ENCODE measurements at regions not wholly inside any gene's neighbourhood (a gene's known extent, or its start where the extent isn't known, plus 50 kb on each side); places are given as distances from the start of the nearest gene placed in this dataset.

GRCh38 chrX:94515009-94515408, 841.0 kb downstream of the FAM133A start:
- no peak for TF ChIP-seq POLR2A (IDR thresholded peaks at IDR 0.05)
- TF ChIP-seq, protein P1, sequence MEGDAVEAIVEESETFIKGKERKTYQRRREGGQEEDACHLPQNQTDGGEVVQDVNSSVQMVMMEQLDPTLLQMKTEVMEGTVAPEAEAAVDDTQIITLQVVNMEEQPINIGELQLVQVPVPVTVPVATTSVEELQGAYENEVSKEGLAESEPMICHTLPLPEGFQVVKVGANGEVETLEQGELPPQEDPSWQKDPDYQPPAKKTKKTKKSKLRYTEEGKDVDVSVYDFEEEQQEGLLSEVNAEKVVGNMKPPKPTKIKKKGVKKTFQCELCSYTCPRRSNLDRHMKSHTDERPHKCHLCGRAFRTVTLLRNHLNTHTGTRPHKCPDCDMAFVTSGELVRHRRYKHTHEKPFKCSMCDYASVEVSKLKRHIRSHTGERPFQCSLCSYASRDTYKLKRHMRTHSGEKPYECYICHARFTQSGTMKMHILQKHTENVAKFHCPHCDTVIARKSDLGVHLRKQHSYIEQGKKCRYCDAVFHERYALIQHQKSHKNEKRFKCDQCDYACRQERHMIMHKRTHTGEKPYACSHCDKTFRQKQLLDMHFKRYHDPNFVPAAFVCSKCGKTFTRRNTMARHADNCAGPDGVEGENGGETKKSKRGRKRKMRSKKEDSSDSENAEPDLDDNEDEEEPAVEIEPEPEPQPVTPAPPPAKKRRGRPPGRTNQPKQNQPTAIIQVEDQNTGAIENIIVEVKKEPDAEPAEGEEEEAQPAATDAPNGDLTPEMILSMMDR (IDR thresholded peaks at IDR 0.05): no peak
- no peak for TF ChIP-seq POLR2AphosphoS5 (IDR thresholded peaks at IDR 0.05)
